ENCODE measurements at regions not wholly inside any gene's neighbourhood (a gene's known extent, or its start where the extent isn't known, plus 50 kb on each side); places are given as distances from the start of the nearest gene placed in this dataset.

GRCh38 chr20:11492846-11493245 is 424.8 kb upstream of the BTBD3 start:
- Mint-ChIP-seq H3K9me3 (peaks cover 2% of the 10 kb centered on the region), H3K4me3 (no peak overlapping the region), H3K36me3 (ENCODE audit: low read depth) (no peaks in the 10 kb centered on the region), H3K27ac (ENCODE audit: unreplicated experiment) (no peak overlapping the region), H3K4me1 (peaks cover 18% of the 10 kb centered on the region), H3K27me3 (ENCODE audit: low read depth) (no peaks in the 10 kb centered on the region)
- no peak for DNase-seq (ENCODE audit: low read depth, low spot score)
- TF ChIP-seq CTCF (conservative IDR thresholded peaks at IDR 0.05): no peak

GRCh38 chr20:11496380-11496779 is 421.3 kb upstream of the BTBD3 start:
- peaks cover 28% of the 10 kb centered on the region for H3K4me1 Mint-ChIP-seq
- DNase-seq (ENCODE audit: low read depth, low spot score): no peak
- H3K9me3 Mint-ChIP-seq: peaks cover 2% of the 10 kb centered on the region
- no peak overlapping the region for H3K4me3 Mint-ChIP-seq
- no peak overlapping the region for H3K27ac Mint-ChIP-seq (ENCODE audit: unreplicated experiment)
- TF ChIP-seq CTCF (conservative IDR thresholded peaks at IDR 0.05): no peak
- H3K27me3 Mint-ChIP-seq (ENCODE audit: low read depth): no peaks in the 10 kb centered on the region
- no peaks in the 10 kb centered on the region for H3K36me3 Mint-ChIP-seq (ENCODE audit: low read depth)

GRCh38 chr20:11497545-11497944 is 420.1 kb upstream of the BTBD3 start:
- H3K36me3 Mint-ChIP-seq (ENCODE audit: low read depth): no peaks in the 10 kb centered on the region
- H3K4me1 Mint-ChIP-seq: peaks cover 28% of the 10 kb centered on the region
- no peak overlapping the region for H3K4me3 Mint-ChIP-seq
- TF ChIP-seq CTCF (conservative IDR thresholded peaks at IDR 0.05): no peak
- no peaks in the 10 kb centered on the region for H3K27me3 Mint-ChIP-seq (ENCODE audit: low read depth)
- no peak for DNase-seq (ENCODE audit: low read depth, low spot score)
- H3K27ac Mint-ChIP-seq (ENCODE audit: unreplicated experiment): no peak overlapping the region
- peaks cover 2% of the 10 kb centered on the region for H3K9me3 Mint-ChIP-seq

- no peaks in the 10 kb centered on the region for H3K27me3 Mint-ChIP-seq (ENCODE audit: low read depth)
- peaks cover 28% of the 10 kb centered on the region for H3K4me1 Mint-ChIP-seq
- no peak for DNase-seq (ENCODE audit: low read depth, low spot score)
- peaks cover 5% of the 10 kb centered on the region for H3K9me3 Mint-ChIP-seq
- no peaks in the 10 kb centered on the region for H3K36me3 Mint-ChIP-seq (ENCODE audit: low read depth)
- H3K4me3 Mint-ChIP-seq: no peak overlapping the region
- no peak for TF ChIP-seq CTCF (conservative IDR thresholded peaks at IDR 0.05)
- H3K27ac Mint-ChIP-seq (ENCODE audit: unreplicated experiment): no peak overlapping the region
Observed at GRCh38 chr20:11499101-11499634, 418.5 kb upstream of the BTBD3 start.

- no peak overlapping the region for H3K4me3 Mint-ChIP-seq
- H3K27me3 Mint-ChIP-seq (ENCODE audit: low read depth): no peaks in the 10 kb centered on the region
- peaks cover 18% of the 10 kb centered on the region for H3K4me1 Mint-ChIP-seq
- no peak for DNase-seq (ENCODE audit: low read depth, low spot score)
- no peak overlapping the region for H3K27ac Mint-ChIP-seq (ENCODE audit: unreplicated experiment)
- H3K36me3 Mint-ChIP-seq (ENCODE audit: low read depth): no peaks in the 10 kb centered on the region
- TF ChIP-seq CTCF (conservative IDR thresholded peaks at IDR 0.05): no peak
- peaks cover 6% of the 10 kb centered on the region for H3K9me3 Mint-ChIP-seq
Observed at GRCh38 chr20:11502061-11502460, 415.6 kb upstream of the BTBD3 start.

- H3K27me3 Mint-ChIP-seq (ENCODE audit: low read depth): no peaks in the 10 kb centered on the region
- peaks cover 6% of the 10 kb centered on the region for H3K9me3 Mint-ChIP-seq
- no peaks in the 10 kb centered on the region for H3K36me3 Mint-ChIP-seq (ENCODE audit: low read depth)
- H3K27ac Mint-ChIP-seq (ENCODE audit: unreplicated experiment): peak overlapping the region; percentile 39
- peaks cover 12% of the 10 kb centered on the region for H3K4me1 Mint-ChIP-seq
- TF ChIP-seq CTCF (conservative IDR thresholded peaks at IDR 0.05): no peak
- no peak overlapping the region for H3K4me3 Mint-ChIP-seq
- DNase-seq (ENCODE audit: low read depth, low spot score): no peak
Observed at GRCh38 chr20:11502671-11503070, 415.0 kb upstream of the BTBD3 start.

Measured in neural crest cell (in vitro differentiated cells).